Gastrocnemius medialis (tissue), 4 donors: ENCODE measurements at regions not wholly inside any gene's neighbourhood (a gene's known extent, or its start where the extent isn't known, plus 50 kb on each side); places are given as distances from the start of the nearest gene placed in this dataset.
"Not testable (repeated sequence)": the region's sequence is repeated elsewhere in the genome, so short reads cannot be mapped to it uniquely, and the experiment has no call there.

Experiments used
- ATAC-seq, 2 donors: fragments of 150-250 bp; one replicate each; pipeline ENCODE4 v1.9.1; 2016
- DNase-seq, 2 donors: peaks; one replicate each; pipeline ENCODE4 v3.0.0-alpha.2; 2019
- H3K27ac ChIP-seq, 4 donors: fragments of 200-600 bp; sonication (generic); 1 replicate in 1 of 4; 2 replicates in 3 of 4; pipeline ENCODE4 v1.5.1; 2016 to 2018; ENCODE audit warnings: mild to moderate bottlenecking in 2 of 4, moderate library complexity in 1 of 4
- H3K27me3 ChIP-seq, 3 donors: fragments of 200-600 bp; sonication (generic) in 2 of 3; 1 replicate in 1 of 3; 2 replicates in 2 of 3; pipeline versions ENCODE4 v1.5.1 to v1.6.0; 2016 to 2019; ENCODE audit warnings: mild to moderate bottlenecking in 1 of 3, moderate library complexity in 1 of 3
- H3K36me3 ChIP-seq, 2 donors: fragments of 200-600 bp; sonication (generic) in 1 of 2; one replicate each; pipeline ENCODE4 v1.5.1; 2017 to 2018
- H3K4me1 ChIP-seq, 2 donors: fragments of 200-600 bp; sonication (generic) in 1 of 2; one replicate each; pipeline ENCODE4 v1.5.1; 2016 to 2017; ENCODE audit warnings: mild to moderate bottlenecking in 2 of 2
- H3K4me3 ChIP-seq, 4 donors: fragments of 200-600 bp; sonication (generic) in 3 of 4; 1 replicate in 1 of 4; 2 replicates in 3 of 4; pipeline ENCODE4 v1.5.1; 2016 to 2019; ENCODE audit warnings: mild to moderate bottlenecking in 2 of 4
- H3K9me3 ChIP-seq, 3 donors: fragments of 200-600 bp; sonication (generic) in 2 of 3; 1 replicate in 1 of 3; 2 replicates in 2 of 3; pipeline ENCODE4 v1.5.1; 2016 to 2019
- POLR2A ChIP-seq, 2 donors: fragments of 450-650 bp; IDR thresholded peaks; one replicate each; pipeline ENCODE4 v1.6.1; 2017; ENCODE audit warnings: antibody characterized with exemption in 2 of 2, mild to moderate bottlenecking in 2 of 2, moderate library complexity in 2 of 2
- in situ Hi-C, 4 donors: fragments of 200-750 bp; cut with MboI; loops; one replicate each; pipeline versions ENCODE4 v1.15.0 to v1.8.0; 2017; ENCODE audit warnings: low sequenced_read_pairs in 4 of 4
- intact Hi-C: fragments of 100-400 bp; cut with DNase I; formaldehyde crosslinking; loops from one replicate; pipeline ENCODE4 v1.15.1; 2023; ENCODE audit warnings: low total_unique reads
- TF ChIP-seq, protein P1 (sequence below), 5 experiments: fragments of 450-650 bp in 3 of 5; fragments of 200-600 bp in 2 of 5; sonication (generic) in 2 of 5; IDR thresholded peaks in 4 of 5; conservative IDR thresholded peaks in 1 of 5; 1 replicate in 4 of 5; 2 replicates in 1 of 5; pipeline ENCODE4 v1.5.1; 2016 to 2019; ENCODE audit warnings: antibody characterized with exemption in 5 of 5, mild to moderate bottlenecking in 3 of 5, moderate library complexity in 3 of 5

DNA sequence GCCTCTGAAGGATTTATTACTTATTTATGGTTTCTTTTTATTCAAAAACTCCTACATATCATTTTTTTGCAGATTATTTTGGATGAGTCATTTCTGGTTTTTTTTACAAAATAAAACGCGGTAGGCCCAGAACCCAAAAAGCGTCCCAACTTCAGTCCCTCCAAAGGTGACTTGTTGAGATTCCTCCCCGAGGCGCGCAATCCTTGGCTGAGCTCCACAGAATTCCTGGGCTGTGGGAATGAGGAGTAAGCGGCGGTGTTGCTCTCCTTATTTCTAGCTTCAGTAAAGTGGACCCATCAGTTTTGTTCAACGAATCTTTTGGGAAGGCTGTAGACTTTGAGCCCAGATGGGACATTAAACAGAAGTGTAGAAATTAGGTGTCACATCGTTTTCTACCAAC, 67.0 kb upstream of the RMP24 start:
- Histone ChIP-seq H3K4me1 (no peaks in the 10 kb centered on the region), H3K27me3 (no peaks in the 10 kb centered on the region), H3K4me3 (no peak overlapping the region), H3K36me3 (no peaks in the 10 kb centered on the region), H3K27ac (no peak overlapping the region), H3K9me3 (no peaks in the 10 kb centered on the region)
- intact Hi-C loops (no loop called here), in situ Hi-C loops (no loop called here)
- DNase-seq, result no peak
- TF ChIP-seq, protein P1, sequence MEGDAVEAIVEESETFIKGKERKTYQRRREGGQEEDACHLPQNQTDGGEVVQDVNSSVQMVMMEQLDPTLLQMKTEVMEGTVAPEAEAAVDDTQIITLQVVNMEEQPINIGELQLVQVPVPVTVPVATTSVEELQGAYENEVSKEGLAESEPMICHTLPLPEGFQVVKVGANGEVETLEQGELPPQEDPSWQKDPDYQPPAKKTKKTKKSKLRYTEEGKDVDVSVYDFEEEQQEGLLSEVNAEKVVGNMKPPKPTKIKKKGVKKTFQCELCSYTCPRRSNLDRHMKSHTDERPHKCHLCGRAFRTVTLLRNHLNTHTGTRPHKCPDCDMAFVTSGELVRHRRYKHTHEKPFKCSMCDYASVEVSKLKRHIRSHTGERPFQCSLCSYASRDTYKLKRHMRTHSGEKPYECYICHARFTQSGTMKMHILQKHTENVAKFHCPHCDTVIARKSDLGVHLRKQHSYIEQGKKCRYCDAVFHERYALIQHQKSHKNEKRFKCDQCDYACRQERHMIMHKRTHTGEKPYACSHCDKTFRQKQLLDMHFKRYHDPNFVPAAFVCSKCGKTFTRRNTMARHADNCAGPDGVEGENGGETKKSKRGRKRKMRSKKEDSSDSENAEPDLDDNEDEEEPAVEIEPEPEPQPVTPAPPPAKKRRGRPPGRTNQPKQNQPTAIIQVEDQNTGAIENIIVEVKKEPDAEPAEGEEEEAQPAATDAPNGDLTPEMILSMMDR (IDR thresholded peaks at IDR 0.05 in 4 of 5, conservative IDR thresholded peaks at IDR 0.05 in 1 of 5), result no peak
- no peak for TF ChIP-seq POLR2A (IDR thresholded peaks at IDR 0.05)
- no peak for ATAC-seq

DNA sequence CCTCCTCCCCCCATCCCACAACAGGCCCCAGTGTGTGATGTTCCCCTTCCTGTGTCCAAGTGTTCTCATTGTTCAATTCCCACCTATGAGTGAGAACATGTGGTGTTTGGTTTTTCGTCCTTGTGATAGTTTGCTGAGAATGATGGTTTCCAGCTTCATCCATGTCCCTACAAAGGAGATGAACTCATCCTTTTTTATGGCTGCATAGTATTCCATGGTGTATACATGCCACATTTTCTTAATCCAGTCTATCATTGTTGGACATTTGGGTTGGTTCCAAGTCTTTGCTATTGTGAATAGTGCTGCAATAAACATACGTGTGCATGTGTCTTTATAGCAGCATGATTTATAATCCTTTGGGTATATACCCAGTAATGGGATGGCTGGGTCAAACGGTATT, 66.2 kb upstream of the RMP24 start:
- ATAC-seq, H3K27me3 ChIP-seq, in situ Hi-C loops, H3K4me3 ChIP-seq, H3K9me3 ChIP-seq, intact Hi-C loops, DNase-seq, H3K4me1 ChIP-seq, H3K27ac ChIP-seq, H3K36me3 ChIP-seq: not testable (repeated sequence)

DNA sequence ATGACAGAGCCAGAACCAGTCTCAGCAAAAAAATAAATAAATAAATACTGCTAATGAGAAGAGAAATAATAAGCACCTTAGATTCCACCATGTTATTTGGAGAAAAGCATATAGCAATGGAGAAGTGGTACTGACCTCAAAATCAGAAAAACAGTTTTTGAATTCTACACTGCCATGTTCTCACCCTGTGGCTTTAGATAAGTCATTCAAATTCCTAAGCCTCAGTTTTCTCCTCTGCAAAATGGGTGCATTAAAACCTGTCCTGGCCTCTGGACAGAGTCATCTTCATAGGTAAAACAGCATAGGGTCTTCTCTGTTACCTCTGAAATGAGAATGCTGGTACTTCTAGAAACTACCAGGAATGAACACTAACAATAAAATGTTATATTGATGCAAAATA, 62.2 kb upstream of the RMP24 start:
- no peaks in the 10 kb centered on the region for H3K4me1 ChIP-seq
- no peak for TF ChIP-seq POLR2A (IDR thresholded peaks at IDR 0.05)
- TF ChIP-seq, protein P1 (IDR thresholded peaks at IDR 0.05 in 4 of 5, conservative IDR thresholded peaks at IDR 0.05 in 1 of 5), result no peak
- no peak overlapping the region for H3K27ac ChIP-seq
- ATAC-seq (no peak), DNase-seq (no peak)
- intact Hi-C loops, result no loop called here
- H3K4me3 ChIP-seq, result no peak overlapping the region
- no peaks in the 10 kb centered on the region for H3K27me3 ChIP-seq
- in situ Hi-C loops, result no loop called here
- H3K9me3 ChIP-seq, result no peaks in the 10 kb centered on the region
- H3K36me3 ChIP-seq, result no peaks in the 10 kb centered on the region

DNA sequence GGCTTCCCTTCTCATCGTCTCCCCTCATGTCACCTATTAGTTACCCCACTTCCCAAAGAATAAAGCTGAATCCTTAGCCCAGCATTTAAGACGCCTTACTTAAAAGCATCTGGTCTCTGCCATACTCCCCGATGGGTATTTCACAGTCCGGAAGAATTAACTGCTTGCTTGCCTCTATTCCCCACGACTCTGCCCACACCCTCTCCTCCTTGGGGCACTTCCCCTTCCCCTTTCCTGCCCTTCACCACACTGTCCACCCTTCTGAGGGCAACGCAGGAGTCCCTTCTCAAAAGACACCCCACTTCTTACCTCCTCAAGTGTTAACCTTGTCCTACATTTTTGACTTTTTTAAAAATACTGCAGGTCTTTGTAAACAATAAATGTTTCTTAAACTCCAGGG, 60.1 kb upstream of the RMP24 start:
- in situ Hi-C loops (no loop called here), intact Hi-C loops (no loop called here)
- H3K9me3 ChIP-seq, result no peaks in the 10 kb centered on the region
- H3K4me3 ChIP-seq, result no peak overlapping the region
- no peaks in the 10 kb centered on the region for H3K4me1 ChIP-seq
- H3K27ac ChIP-seq, result no peak overlapping the region
- DNase-seq (no peak), ATAC-seq (no peak)
- TF ChIP-seq, protein P1 (IDR thresholded peaks at IDR 0.05 in 4 of 5, conservative IDR thresholded peaks at IDR 0.05 in 1 of 5), result no peak
- no peak for TF ChIP-seq POLR2A (IDR thresholded peaks at IDR 0.05)
- H3K36me3 ChIP-seq, result no peaks in the 10 kb centered on the region
- no peaks in the 10 kb centered on the region for H3K27me3 ChIP-seq

DNA sequence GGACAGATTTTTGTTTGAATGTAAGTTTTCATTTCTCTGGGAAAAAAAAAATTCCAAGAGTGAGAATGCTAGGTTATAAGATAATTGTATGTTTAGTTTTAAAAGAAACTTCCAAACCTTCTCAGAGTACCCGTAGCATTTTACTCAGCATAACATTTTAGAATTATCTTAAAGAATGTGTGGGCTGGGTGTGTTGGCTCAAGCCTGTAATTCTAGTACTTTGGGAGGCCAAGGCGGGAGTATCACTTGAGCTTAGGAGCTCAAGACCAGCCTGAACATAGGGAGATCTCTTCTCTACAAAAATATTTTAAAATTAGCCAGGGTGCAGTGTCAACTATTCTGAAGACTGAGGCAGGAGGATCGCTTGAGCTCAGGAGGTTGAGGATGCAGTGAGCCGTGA, 57.4 kb upstream of the RMP24 start:
- H3K9me3 ChIP-seq, result no peaks in the 10 kb centered on the region
- no peaks in the 10 kb centered on the region for H3K36me3 ChIP-seq
- TF ChIP-seq POLR2A (IDR thresholded peaks at IDR 0.05), result no peak
- TF ChIP-seq, protein P1 (IDR thresholded peaks at IDR 0.05 in 4 of 5, conservative IDR thresholded peaks at IDR 0.05 in 1 of 5), result no peak
- DNase-seq (no peak), ATAC-seq (no peak)
- no peaks in the 10 kb centered on the region for H3K4me1 ChIP-seq
- no peak overlapping the region for H3K27ac ChIP-seq
- H3K27me3 ChIP-seq, result no peaks in the 10 kb centered on the region
- no peak overlapping the region for H3K4me3 ChIP-seq
- intact Hi-C loops, result no loop called here
- in situ Hi-C loops, result no loop called here
